HG03469 (cell line): ENCODE measurements at regions not wholly inside any gene's neighbourhood (a gene's known extent, or its start where the extent isn't known, plus 50 kb on each side); places are given as distances from the start of the nearest gene placed in this dataset.

Experiments used
- ATAC-seq: cut with Tn5 transposase; IDR thresholded peaks from one replicate; pipeline ENCODE4 v1.9.1; 2021; ENCODE audit warnings: mild to moderate bottlenecking, moderate library complexity, moderate number of reproducible peaks; ENCODE audit not compliant: unreplicated experiment

GRCh38 chr5:124287813-124288212 lies 458.6 kb downstream of the ZNF608 start:
- no peak for ATAC-seq

- no peak for ATAC-seq
Measured at GRCh38 chr5:124285733-124286132, 460.7 kb downstream of the ZNF608 start.

- ATAC-seq: no peak
Measured at GRCh38 chr5:124285071-124285470, 461.4 kb downstream of the ZNF608 start.

GRCh38 chr5:124283031-124283430 lies 463.4 kb downstream of the ZNF608 start:
- ATAC-seq: no peak

GRCh38 chr5:124280079-124280478 lies 466.4 kb downstream of the ZNF608 start:
- no peak for ATAC-seq

- no peak for ATAC-seq
Measured at GRCh38 chr5:124279146-124279876, 467.1 kb downstream of the ZNF608 start.

GRCh38 chr5:124278636-124279035 lies 467.8 kb downstream of the ZNF608 start:
- ATAC-seq: no peak

GRCh38 chr5:124277767-124278545 lies 468.5 kb downstream of the ZNF608 start:
- no peak for ATAC-seq

GRCh38 chr5:124276166-124276565 lies 470.3 kb downstream of the ZNF608 start:
- no peak for ATAC-seq

- ATAC-seq: no peak
Measured at GRCh38 chr5:124274949-124275348, 471.5 kb downstream of the ZNF608 start.

- no peak for ATAC-seq
Measured at GRCh38 chr5:124264499-124264898, 481.9 kb downstream of the ZNF608 start.

GRCh38 chr5:124263680-124264491 lies 482.6 kb downstream of the ZNF608 start:
- no peak for ATAC-seq

GRCh38 chr5:124262991-124263571 lies 483.4 kb downstream of the ZNF608 start:
- ATAC-seq: no peak

- ATAC-seq: no peak
Measured at GRCh38 chr5:124262470-124262869, 484.0 kb downstream of the ZNF608 start.

- no peak for ATAC-seq
Measured at GRCh38 chr5:124261848-124262247, 484.6 kb downstream of the ZNF608 start.

- no peak for ATAC-seq
Measured at GRCh38 chr5:124260921-124261515, 485.4 kb downstream of the ZNF608 start.

GRCh38 chr5:124259017-124259416 lies 487.4 kb downstream of the ZNF608 start:
- ATAC-seq: no peak

GRCh38 chr5:124257048-124257447 lies 489.4 kb downstream of the ZNF608 start:
- no peak for ATAC-seq

GRCh38 chr5:124253203-124253810 lies 493.1 kb downstream of the ZNF608 start:
- ATAC-seq: no peak

GRCh38 chr5:124252747-124253146 lies 493.7 kb downstream of the ZNF608 start:
- ATAC-seq: no peak
